ENCODE measurements at regions not wholly inside any gene's neighbourhood (a gene's known extent, or its start where the extent isn't known, plus 50 kb on each side); places are given as distances from the start of the nearest gene placed in this dataset.

DNA sequence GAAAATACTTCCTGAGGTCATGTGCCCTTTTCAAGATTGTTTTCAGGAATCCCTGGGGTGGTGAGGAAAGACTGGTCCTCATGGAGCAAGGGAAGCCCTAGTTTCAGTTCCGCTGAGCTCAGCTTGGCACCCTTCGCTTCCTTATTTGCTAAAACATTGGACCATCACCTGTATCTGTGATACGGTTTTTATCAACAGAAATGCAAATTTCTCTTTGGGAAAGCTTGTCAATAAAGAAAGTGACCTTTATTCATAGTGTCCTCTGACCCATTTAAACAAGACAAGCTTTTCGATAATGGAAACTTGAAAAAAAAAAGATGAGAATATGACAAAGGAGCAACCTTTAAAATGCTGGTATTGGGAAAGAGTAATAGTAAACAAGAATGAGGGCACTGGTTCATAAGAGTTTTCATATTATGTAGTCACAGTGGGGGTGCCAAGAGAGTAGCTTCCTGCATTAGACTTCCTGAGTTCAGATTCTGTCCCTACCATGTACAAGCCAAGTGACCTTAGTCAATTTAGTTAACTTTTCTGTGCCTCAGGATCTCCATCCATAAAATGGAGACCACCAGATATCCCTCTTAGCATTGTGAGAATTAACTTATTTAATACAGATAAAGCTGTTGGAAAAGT lies 57.0 kb upstream of the RAI2 start:
- TF ChIP-seq, protein P1, sequence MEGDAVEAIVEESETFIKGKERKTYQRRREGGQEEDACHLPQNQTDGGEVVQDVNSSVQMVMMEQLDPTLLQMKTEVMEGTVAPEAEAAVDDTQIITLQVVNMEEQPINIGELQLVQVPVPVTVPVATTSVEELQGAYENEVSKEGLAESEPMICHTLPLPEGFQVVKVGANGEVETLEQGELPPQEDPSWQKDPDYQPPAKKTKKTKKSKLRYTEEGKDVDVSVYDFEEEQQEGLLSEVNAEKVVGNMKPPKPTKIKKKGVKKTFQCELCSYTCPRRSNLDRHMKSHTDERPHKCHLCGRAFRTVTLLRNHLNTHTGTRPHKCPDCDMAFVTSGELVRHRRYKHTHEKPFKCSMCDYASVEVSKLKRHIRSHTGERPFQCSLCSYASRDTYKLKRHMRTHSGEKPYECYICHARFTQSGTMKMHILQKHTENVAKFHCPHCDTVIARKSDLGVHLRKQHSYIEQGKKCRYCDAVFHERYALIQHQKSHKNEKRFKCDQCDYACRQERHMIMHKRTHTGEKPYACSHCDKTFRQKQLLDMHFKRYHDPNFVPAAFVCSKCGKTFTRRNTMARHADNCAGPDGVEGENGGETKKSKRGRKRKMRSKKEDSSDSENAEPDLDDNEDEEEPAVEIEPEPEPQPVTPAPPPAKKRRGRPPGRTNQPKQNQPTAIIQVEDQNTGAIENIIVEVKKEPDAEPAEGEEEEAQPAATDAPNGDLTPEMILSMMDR (conservative IDR thresholded peaks at IDR 0.05; ENCODE audit: low read length): no peak
- TF ChIP-seq EZH2phosphoT487 (IDR thresholded peaks at IDR 0.05; ENCODE audit: borderline replicate concordance, low read depth, low read length): no peak

Data from OCI-LY7 (cell line).